NCI-H82 treated with DMSO at 0.1 percent for 48 hours (cell line): ENCODE measurements at regions not wholly inside any gene's neighbourhood (a gene's known extent, or its start where the extent isn't known, plus 50 kb on each side); places are given as distances from the start of the nearest gene placed in this dataset.
A peak's percentile ranks its signal among the peaks of the same experiment; 100 is the strongest.

Experiments
- DNase-seq: peaks from one replicate; lab custom pipeline; 2025; ENCODE audit not compliant: unreplicated experiment; lab: John Stamatoyannopoulos, UW

DNA sequence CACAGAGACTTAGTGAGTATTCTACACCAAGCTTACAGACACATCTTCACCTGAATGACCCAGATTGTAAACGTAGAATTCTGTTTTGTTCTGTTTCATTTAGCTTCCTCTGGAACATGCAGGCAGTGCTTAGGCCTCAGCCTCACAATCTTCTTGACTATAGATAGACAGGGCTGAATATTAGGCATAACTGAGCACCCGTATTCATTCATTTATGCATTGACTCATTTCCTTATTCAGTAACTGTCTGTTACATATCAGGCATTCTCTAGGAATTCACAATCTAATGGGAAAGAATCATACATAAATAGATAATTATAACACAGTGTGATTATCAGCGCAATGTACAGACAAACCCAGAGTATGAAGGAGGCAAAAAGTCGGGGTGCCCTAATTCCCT lies 124.9 kb upstream of the ETAA1 start:
- no peak for DNase-seq

- DNase-seq = no peak
Measured at GRCh38 chr2:67277450-67277849, 119.7 kb upstream of the ETAA1 start.

DNA sequence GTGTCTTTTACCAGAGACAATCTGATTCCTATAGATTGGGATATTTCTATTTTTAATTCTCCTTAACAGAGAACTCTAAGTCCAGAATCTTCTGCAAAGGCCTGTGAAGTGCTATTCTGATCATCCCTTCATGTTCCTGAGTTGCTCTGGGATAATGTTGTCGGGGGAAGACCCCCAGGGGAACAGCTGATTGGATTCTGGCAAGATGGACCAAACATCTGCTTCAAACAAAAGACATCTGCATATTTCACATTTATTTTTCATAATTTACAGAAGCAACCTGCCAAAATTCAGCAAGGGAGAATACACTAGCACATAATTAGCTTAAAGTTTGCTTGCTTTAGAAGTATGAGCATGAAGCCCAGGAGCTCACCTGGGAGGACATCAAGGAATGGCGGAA lies 116.0 kb upstream of the ETAA1 start:
- DNase-seq = no peak

- DNase-seq = no peak
Measured at GRCh38 chr2:67283641-67284040, 113.5 kb upstream of the ETAA1 start.

DNA sequence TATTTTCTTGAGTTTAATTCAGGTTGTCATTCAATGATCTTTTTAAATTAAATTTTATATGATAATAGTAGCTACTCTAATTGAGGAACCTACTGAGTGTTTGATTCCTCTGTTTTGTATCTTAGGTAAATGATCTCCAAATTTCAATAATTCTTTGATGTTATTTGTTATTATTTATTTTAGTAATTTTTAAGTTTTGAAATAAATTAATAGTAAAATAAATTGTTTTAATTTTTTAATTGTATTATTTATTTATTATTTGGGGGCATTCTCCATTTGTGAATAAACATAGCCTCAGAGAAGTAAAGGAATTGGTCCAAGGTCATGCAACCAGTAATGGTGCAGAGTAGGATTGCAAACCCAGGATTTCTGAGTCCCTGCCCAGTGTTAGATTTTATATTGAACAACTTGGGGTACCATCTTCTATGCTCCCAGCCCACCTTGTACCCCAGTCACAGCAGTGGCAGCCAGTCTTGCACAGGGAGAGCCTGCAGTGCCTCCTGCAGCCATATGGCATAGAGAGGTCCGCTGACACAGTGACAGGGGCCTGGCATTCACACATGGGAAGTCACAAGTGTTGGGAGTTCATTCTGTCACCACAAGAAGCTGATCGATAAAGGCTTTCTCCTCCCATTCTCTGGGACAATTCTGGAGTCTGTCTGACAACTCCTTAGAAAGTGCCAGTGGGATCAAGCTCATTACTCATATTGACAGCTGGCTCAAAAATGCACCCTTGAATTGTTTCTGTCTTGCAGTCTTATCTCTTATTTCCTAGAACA lies 110.0 kb upstream of the ETAA1 start:
- no peak for DNase-seq

DNA sequence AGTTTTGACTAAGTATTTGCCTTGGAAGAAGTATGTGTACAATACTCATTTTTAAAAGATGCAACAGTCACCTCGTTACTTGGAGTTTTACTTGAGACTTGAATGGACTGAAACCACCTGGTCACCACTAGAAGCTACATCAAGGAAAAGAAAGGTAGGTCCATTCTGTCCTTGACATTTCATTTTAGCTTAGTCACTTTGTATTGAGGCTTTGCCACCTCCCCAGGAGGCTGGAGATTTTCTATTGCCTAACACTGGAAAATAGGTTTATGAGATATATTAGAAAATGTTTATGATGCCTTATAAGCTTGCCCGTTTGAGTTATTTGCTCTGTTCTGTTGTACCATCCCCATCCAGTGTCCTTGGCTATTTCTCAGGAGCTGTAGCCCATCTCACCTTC lies 107.9 kb upstream of the ETAA1 start:
- no peak for DNase-seq

DNA sequence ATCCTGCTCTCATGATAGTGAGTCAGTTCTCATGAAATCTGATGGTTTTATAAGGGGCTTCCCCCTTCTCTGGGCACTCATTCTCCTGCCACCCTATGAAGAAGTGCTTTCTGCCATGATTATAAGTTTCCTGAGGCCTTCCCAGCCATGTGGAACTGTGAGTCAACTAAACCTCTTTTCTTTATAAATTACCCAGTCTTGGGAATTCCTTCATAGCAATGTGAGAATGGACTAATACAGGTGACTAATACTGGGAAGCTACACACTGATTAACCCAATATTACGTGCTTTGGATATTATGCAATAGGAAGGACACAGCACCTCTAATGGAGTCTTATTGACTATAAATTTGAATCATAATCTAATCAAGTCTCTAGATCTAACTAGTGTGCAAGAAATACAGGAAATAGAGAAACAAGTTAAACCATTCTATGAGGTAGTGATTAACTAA lies 107.2 kb upstream of the ETAA1 start:
- no peak for DNase-seq

DNA sequence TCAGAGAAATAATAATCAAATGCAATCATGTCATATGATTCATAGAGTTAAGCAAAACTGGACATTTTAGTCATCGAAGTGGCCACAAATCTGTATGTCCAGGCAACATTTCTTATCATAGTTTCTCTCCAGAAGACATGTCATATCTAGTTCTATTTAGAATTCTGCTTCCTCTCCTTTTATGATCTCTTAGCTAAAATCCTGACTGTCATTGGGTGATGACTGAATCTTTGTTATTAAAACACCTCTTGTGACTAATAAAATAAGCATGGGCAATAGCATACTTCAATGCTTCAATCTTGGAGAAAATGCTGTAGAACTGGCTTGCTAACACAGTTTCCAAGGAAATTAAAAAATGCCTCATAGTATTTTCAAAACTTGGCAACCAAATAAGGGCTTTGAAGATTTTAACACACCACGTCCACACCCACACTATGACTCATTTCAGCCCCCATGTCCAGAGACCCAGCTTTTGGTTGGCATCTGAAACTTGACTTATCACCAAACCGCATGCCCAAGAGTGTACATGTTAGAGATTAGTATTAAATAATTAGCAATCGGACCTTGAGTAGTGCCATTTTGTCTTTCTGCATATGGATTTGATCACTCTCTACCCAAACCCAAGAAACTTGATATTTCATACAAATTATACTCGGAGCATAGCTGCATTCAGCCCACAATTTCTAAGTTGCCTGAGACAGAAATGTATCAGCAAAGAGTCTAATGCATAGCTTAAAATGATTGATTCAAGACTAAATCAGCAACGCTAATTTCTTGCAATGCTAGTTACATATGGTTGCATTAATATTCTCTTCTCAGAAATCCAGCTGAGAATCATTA lies 106.5 kb upstream of the ETAA1 start:
- no peak for DNase-seq

DNA sequence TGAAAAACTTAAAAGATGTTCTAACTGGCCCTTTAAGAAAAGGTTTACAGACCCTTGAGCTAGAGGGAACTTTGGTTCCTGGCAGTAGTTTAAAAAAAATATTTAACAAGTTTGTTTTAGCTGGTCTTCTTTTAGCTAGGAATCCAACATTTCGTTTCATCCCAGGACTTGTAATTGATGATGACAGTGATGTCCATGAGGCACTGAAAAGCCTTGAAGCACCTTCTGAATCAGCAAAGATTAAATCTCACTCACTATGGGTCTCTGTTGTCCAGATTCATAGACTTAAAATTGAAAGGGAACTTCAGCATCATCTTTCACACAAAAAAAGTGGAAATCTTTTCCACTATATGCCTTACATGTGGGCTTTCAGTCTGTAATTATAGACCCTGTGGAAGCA lies 102.9 kb upstream of the ETAA1 start:
- DNase-seq = no peak

GRCh38 chr2:67295406-67295805 lies 101.7 kb upstream of the ETAA1 start:
- no peak for DNase-seq

DNA sequence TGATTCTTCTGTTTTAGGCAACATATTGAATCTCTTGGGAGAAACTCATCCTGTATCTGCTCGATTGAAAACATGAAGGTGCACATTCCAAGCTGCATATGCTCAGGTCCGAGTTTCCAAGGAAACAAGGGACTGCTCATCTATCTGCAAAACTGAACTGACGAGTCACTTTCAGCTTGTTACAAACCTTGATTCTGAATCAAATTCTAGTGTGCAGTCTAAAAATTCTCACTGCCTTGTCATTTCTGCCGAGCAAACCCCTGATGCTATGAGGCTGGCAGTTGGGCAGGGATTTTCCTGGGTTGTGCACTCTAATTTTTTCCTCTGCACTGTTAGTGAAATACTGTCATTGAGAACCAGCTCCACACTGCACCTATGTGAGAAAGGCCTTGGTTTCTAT lies 101.3 kb upstream of the ETAA1 start:
- no peak for DNase-seq

GRCh38 chr2:67304300-67304890 lies 92.7 kb upstream of the ETAA1 start:
- no peak for DNase-seq

GRCh38 chr2:67309281-67309680 lies 87.9 kb upstream of the ETAA1 start:
- DNase-seq = no peak

- DNase-seq = no peak
Measured at GRCh38 chr2:67311536-67311935, 85.6 kb upstream of the ETAA1 start.

GRCh38 chr2:67312871-67313270 lies 84.3 kb upstream of the ETAA1 start:
- peak; percentile 28 for DNase-seq

GRCh38 chr2:67313536-67313935 lies 83.6 kb upstream of the ETAA1 start:
- no peak for DNase-seq

GRCh38 chr2:67318031-67318430 lies 79.1 kb upstream of the ETAA1 start:
- no peak for DNase-seq

- peak; percentile 72 for DNase-seq
Measured at GRCh38 chr2:67318563-67318962, 78.6 kb upstream of the ETAA1 start.

DNA sequence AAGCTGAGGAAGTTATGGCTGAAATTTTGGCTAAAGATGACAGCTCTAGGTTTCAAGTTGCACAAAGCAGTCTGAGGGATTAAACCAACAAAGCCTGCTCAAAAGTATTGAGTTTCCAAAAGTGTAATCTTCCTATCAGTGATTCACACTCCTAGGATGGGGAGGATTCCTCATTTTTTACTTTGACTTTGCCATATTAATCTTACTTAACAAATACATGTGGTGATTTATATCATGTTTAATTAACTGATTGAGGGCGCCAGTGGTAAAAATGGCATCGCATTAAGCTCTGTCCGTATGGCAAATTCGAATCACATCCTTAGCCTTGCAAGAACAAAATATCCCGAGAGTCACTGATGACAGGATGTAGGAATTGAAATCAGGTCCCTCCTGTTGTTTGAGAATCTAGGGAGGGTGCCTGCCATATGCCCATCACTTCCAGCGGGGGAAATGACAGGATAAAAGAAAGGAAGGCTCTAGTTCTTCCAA lies 78.1 kb upstream of the ETAA1 start:
- DNase-seq = peak; percentile 95

- no peak for DNase-seq
Measured at GRCh38 chr2:67320861-67321587, 76.1 kb upstream of the ETAA1 start.

- no peak for DNase-seq
Measured at GRCh38 chr2:67321588-67321903, 75.6 kb upstream of the ETAA1 start.
